ENCODE measurements at regions not wholly inside any gene's neighbourhood (a gene's known extent, or its start where the extent isn't known, plus 50 kb on each side); places are given as distances from the start of the nearest gene placed in this dataset.

DNA sequence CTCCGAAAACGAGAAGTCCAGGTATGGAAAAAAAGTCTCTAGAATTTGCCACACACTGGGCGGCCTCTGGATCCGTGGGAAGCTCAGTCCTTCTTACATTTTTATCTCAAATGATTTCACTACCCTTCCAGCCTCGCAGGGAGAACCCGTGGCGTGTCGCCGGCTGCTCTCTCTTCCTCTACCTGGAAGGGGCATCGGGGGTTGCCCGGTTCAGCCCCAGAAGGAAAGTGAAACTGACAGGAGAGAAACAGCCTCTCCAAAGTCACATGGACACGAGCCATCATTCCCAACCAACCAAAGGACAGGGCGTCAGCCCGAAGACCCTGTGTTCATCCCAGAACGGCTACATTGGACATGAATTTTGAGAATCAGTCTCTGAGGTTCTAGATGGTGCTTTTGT lies 182.5 kb downstream of the ADSS2 start:
- TF ChIP-seq, protein P1, sequence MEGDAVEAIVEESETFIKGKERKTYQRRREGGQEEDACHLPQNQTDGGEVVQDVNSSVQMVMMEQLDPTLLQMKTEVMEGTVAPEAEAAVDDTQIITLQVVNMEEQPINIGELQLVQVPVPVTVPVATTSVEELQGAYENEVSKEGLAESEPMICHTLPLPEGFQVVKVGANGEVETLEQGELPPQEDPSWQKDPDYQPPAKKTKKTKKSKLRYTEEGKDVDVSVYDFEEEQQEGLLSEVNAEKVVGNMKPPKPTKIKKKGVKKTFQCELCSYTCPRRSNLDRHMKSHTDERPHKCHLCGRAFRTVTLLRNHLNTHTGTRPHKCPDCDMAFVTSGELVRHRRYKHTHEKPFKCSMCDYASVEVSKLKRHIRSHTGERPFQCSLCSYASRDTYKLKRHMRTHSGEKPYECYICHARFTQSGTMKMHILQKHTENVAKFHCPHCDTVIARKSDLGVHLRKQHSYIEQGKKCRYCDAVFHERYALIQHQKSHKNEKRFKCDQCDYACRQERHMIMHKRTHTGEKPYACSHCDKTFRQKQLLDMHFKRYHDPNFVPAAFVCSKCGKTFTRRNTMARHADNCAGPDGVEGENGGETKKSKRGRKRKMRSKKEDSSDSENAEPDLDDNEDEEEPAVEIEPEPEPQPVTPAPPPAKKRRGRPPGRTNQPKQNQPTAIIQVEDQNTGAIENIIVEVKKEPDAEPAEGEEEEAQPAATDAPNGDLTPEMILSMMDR (IDR thresholded peaks at IDR 0.05) = no peak
- no peak for TF ChIP-seq POLR2A (IDR thresholded peaks at IDR 0.05)
- no peak for TF ChIP-seq EP300 (IDR thresholded peaks at IDR 0.05)

Measured in ovary (tissue), 3 donors.